SK-N-SH (cell line): ENCODE measurements at regions not wholly inside any gene's neighbourhood (a gene's known extent, or its start where the extent isn't known, plus 50 kb on each side); places are given as distances from the start of the nearest gene placed in this dataset.

Source experiments
- CTCF ChIA-PET: fragments of 300-600, 350-600 bp; formaldehyde crosslinking; extraction: SDS; loops from one replicate; lab custom pipeline; 2021; lab: Yijun Ruan, JAX
- POLR2A ChIA-PET: fragments of 350-600 bp; sonication (Branson Sonifier 250); formaldehyde crosslinking; extraction: SDS; loops from one replicate; lab custom pipeline; 2020; ENCODE audit warnings: antibody characterized with exemption, inconsistent platforms; lab: Yijun Ruan, JAX
- DNase-seq: peaks from one replicate; pipeline ENCODE4 v3.0.0; 2012
- H2AFZ ChIP-seq: fragments of 200-600 bp; sonication (generic); 2 replicates; pipeline ENCODE4 v1.8.1; 2016; ENCODE audit warnings: antibody characterized with exemption, mild to moderate bottlenecking, low read depth
- H3F3A ChIP-seq: fragments of 200-600 bp; sonication (generic); replicated peaks from 2 replicates; pipeline ENCODE3; 2016; ENCODE audit warnings: antibody characterized with exemption, mild to moderate bottlenecking; ENCODE audit not compliant: insufficient read depth
- H3K27ac ChIP-seq, 2 experiments: fragments of 200-500 bp in 1 of 2; fragments of 200-600 bp in 1 of 2; sonication (Bioruptor generic) in 1 of 2; sonication (generic), shearing (Covaris generic) in 1 of 2; 2 replicates each; pipeline versions ENCODE4 v1.5.1 to v1.6.1; 2014 to 2016; ENCODE audit warnings: low read depth in 2 of 2, inconsistent platforms in 1 of 2, low read length in 1 of 2, mild to moderate bottlenecking in 1 of 2, mixed read lengths in 1 of 2
- H3K27me3 ChIP-seq: fragments of 200-600 bp; sonication (generic), shearing (Covaris generic); 2 replicates; pipeline ENCODE4 v1.6.1; 2016; ENCODE audit warnings: mixed run types; ENCODE audit not compliant: insufficient read depth
- H3K36me3 ChIP-seq, 2 experiments: fragments of 200-500 bp in 1 of 2; fragments of 200-600 bp in 1 of 2; sonication (Bioruptor generic) in 1 of 2; sonication (generic) in 1 of 2; replicated peaks in 1 of 2; 2 replicates each; pipeline versions ENCODE3 to v1.5.1; 2014 to 2016; ENCODE audit warnings: low read length in 1 of 2, mild to moderate bottlenecking in 1 of 2; ENCODE audit not compliant: insufficient read depth in 2 of 2, control insufficient read depth in 1 of 2
- H3K4me1 ChIP-seq, 2 experiments: fragments of 200-500 bp in 1 of 2; fragments of 200-600 bp in 1 of 2; sonication (Bioruptor generic) in 1 of 2; sonication (generic), shearing (Covaris generic) in 1 of 2; 2 replicates each; pipeline versions ENCODE4 v1.5.1 to v1.6.1; 2014 to 2016; ENCODE audit warnings: low read depth in 1 of 2, low read length in 1 of 2, mixed run types in 1 of 2; ENCODE audit not compliant: insufficient read depth in 2 of 2, control insufficient read depth in 1 of 2
- H3K4me2 ChIP-seq: fragments of 200-600 bp; sonication (generic), shearing (Covaris generic); 2 replicates; pipeline ENCODE4 v1.6.1; 2017; ENCODE audit warnings: mixed run types
- H3K4me3 ChIP-seq, 2 experiments: fragments of 200-500 bp in 1 of 2; fragments of 200-600 bp in 1 of 2; sonication (Bioruptor generic) in 1 of 2; sonication (generic), shearing (Covaris generic) in 1 of 2; 2 replicates each; pipeline versions ENCODE4 v1.5.1 to v1.8.1; 2014 to 2016; ENCODE audit warnings: low read depth in 2 of 2, inconsistent platforms in 1 of 2, low read length in 1 of 2, mild to moderate bottlenecking in 1 of 2, mixed read lengths in 1 of 2, moderate library complexity in 1 of 2
- H3K79me2 ChIP-seq: fragments of 200-600 bp; sonication (generic); 2 replicates; pipeline ENCODE4 v1.8.1; 2017; ENCODE audit warnings: mild to moderate bottlenecking; ENCODE audit not compliant: insufficient read depth
- H3K9ac ChIP-seq: fragments of 200-600 bp; sonication (generic); 2 replicates; pipeline ENCODE4 v1.6.1; 2017; ENCODE audit warnings: mixed run types
- H3K9me2 ChIP-seq: fragments of 200-600 bp; sonication (generic); 2 replicates; pipeline ENCODE4 v1.6.1; 2017; ENCODE audit warnings: mixed run types
- H3K9me3 ChIP-seq: fragments of 200-600 bp; sonication (generic); 2 replicates; pipeline ENCODE4 v1.6.1; 2017; ENCODE audit warnings: mixed run types, mild to moderate bottlenecking, moderate library complexity
- H4K20me1 ChIP-seq: fragments of 200-600 bp; sonication (generic); 2 replicates; pipeline ENCODE4 v1.6.1; 2017; ENCODE audit warnings: mild to moderate bottlenecking, mixed run types; ENCODE audit not compliant: insufficient read depth
- ELF1 ChIP-seq: IDR thresholded peaks from 2 replicates; pipeline ENCODE4 v1.4.0; 2012
- EP300 ChIP-seq, 2 experiments: IDR thresholded peaks; 2 replicates each; pipeline versions ENCODE4 v1.4.0 to v1.6.1; 2012; ENCODE audit warnings: borderline replicate concordance in 1 of 2, low read depth in 1 of 2, low read length in 1 of 2
- EZH2phosphoT487 ChIP-seq: fragments of 200-600 bp; sonication (generic); IDR thresholded peaks from 2 replicates; pipeline ENCODE4 v1.6.1; 2017; ENCODE audit warnings: low read depth, mixed run types, mild to moderate bottlenecking, antibody characterized with exemption, moderate library complexity, borderline replicate concordance
- FOSL2 ChIP-seq: IDR thresholded peaks from 2 replicates; pipeline ENCODE4 v1.4.0; 2012; ENCODE audit warnings: low read depth, mild to moderate bottlenecking, moderate library complexity, borderline replicate concordance
- JUND ChIP-seq: IDR thresholded peaks from 2 replicates; pipeline ENCODE4 v1.4.0; 2012
- MEF2A ChIP-seq: IDR thresholded peaks from 2 replicates; pipeline ENCODE4 v1.4.0; 2012; ENCODE audit warnings: low read depth, borderline replicate concordance
- NFIC ChIP-seq: IDR thresholded peaks from 2 replicates; pipeline ENCODE4 v1.4.0; 2012; ENCODE audit warnings: borderline replicate concordance
- NRF1 ChIP-seq: IDR thresholded peaks from 2 replicates; pipeline ENCODE4 v1.6.1; 2012; ENCODE audit warnings: low read depth, mild to moderate bottlenecking, low read length
- RCOR1 ChIP-seq: fragments of 150-350 bp; IDR thresholded peaks from 2 replicates; pipeline ENCODE4 v1.6.1; 2017; ENCODE audit warnings: antibody characterized with exemption, low read length
- TAF1 ChIP-seq: IDR thresholded peaks from 2 replicates; pipeline ENCODE4 v1.6.1; 2012; ENCODE audit warnings: low read depth, mild to moderate bottlenecking, low read length, moderate library complexity, borderline replicate concordance
- TEAD4 ChIP-seq: IDR thresholded peaks from 2 replicates; pipeline ENCODE4 v1.4.0; 2012; ENCODE audit warnings: mild to moderate bottlenecking, borderline replicate concordance; ENCODE audit not compliant: insufficient read depth
- YY1 ChIP-seq: IDR thresholded peaks from 2 replicates; pipeline ENCODE4 v1.4.0; 2012; ENCODE audit warnings: low read depth, mild to moderate bottlenecking
- WGBS: methylation state at CpG from one replicate; pipeline ENCODE4 v1.1.6; 2017; ENCODE audit warnings: low lambda C conversion rate; 5-methylcytosine and 5-hydroxymethylcytosine counted together
- TF ChIP-seq, protein P1 (sequence below): fragments of 150-350 bp; IDR thresholded peaks from 2 replicates; pipeline ENCODE4 v1.6.1; 2017; ENCODE audit warnings: antibody characterized with exemption, low read length, low read depth, borderline replicate concordance
- TF ChIP-seq, protein P2 (sequence below): IDR thresholded peaks from 2 replicates; pipeline ENCODE4 v1.4.0; 2012; ENCODE audit warnings: low read depth, borderline replicate concordance
- TF ChIP-seq, protein P3 (sequence below): IDR thresholded peaks from 2 replicates; pipeline ENCODE4 v1.6.1; 2012; ENCODE audit warnings: mild to moderate bottlenecking, low read depth, low read length, moderate library complexity
- TF ChIP-seq, protein P4 (sequence below): IDR thresholded peaks from 2 replicates; pipeline ENCODE4; 2012
- TF ChIP-seq, protein P5 (sequence below): IDR thresholded peaks from 2 replicates; pipeline ENCODE4 v1.4.0; 2012; ENCODE audit warnings: low read depth, borderline replicate concordance

DNA sequence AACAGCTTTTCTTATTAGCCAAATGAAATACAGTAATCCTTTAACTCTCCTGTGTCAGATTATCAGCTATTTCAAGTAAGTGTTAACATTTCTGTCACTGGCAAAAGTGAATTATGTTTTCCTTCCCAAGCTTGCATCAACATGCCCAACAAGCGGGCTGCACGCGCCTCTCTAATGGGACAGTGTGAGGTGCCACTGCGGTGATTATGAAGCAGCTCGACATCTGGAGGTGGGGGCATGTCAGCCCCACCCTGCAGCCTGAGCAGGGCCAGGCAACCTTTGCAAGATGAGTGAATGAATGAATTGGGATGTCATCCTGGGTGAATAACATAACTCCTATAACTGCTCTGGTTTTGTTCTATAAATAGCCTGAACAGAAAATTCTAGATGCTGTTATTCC, 301.4 kb downstream of the ZNF326 start:
- WGBS: 3% methylated on average over 5 of the region's 5 CpGs
- DNase-seq: no peak
- H3K4me2 ChIP-seq: no peak overlapping the region
- peaks cover 0 to 8% of the 10 kb centered on the region in 2 experiments; a peak in 1 of 4 replicates for H3K4me1 ChIP-seq
- H3K9ac ChIP-seq: no peak overlapping the region
- no peak overlapping the region for H3K27ac ChIP-seq
- H3K27me3 ChIP-seq: peaks cover 13% of the 10 kb centered on the region; the same call in 1 of the 2 replicates
- POLR2A ChIA-PET: no interaction called here
- H3F3A ChIP-seq: no peaks in the 10 kb centered on the region
- CTCF ChIA-PET: no interaction called here
- H3K4me3 ChIP-seq: no peak overlapping the region
- TF ChIP-seq ELF1: no peak
- TF ChIP-seq, protein P1, sequence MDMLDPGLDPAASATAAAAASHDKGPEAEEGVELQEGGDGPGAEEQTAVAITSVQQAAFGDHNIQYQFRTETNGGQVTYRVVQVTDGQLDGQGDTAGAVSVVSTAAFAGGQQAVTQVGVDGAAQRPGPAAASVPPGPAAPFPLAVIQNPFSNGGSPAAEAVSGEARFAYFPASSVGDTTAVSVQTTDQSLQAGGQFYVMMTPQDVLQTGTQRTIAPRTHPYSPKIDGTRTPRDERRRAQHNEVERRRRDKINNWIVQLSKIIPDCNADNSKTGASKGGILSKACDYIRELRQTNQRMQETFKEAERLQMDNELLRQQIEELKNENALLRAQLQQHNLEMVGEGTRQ: no peak
- no peak for TF ChIP-seq MEF2A
- TF ChIP-seq YY1: no peak
- TF ChIP-seq JUND: no peak
- no peak for TF ChIP-seq FOSL2
- TF ChIP-seq, protein P2, sequence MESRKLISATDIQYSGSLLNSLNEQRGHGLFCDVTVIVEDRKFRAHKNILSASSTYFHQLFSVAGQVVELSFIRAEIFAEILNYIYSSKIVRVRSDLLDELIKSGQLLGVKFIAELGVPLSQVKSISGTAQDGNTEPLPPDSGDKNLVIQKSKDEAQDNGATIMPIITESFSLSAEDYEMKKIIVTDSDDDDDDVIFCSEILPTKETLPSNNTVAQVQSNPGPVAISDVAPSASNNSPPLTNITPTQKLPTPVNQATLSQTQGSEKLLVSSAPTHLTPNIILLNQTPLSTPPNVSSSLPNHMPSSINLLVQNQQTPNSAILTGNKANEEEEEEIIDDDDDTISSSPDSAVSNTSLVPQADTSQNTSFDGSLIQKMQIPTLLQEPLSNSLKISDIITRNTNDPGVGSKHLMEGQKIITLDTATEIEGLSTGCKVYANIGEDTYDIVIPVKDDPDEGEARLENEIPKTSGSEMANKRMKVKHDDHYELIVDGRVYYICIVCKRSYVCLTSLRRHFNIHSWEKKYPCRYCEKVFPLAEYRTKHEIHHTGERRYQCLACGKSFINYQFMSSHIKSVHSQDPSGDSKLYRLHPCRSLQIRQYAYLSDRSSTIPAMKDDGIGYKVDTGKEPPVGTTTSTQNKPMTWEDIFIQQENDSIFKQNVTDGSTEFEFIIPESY: no peak
- no peak for TF ChIP-seq NFIC
- TF ChIP-seq, protein P3, sequence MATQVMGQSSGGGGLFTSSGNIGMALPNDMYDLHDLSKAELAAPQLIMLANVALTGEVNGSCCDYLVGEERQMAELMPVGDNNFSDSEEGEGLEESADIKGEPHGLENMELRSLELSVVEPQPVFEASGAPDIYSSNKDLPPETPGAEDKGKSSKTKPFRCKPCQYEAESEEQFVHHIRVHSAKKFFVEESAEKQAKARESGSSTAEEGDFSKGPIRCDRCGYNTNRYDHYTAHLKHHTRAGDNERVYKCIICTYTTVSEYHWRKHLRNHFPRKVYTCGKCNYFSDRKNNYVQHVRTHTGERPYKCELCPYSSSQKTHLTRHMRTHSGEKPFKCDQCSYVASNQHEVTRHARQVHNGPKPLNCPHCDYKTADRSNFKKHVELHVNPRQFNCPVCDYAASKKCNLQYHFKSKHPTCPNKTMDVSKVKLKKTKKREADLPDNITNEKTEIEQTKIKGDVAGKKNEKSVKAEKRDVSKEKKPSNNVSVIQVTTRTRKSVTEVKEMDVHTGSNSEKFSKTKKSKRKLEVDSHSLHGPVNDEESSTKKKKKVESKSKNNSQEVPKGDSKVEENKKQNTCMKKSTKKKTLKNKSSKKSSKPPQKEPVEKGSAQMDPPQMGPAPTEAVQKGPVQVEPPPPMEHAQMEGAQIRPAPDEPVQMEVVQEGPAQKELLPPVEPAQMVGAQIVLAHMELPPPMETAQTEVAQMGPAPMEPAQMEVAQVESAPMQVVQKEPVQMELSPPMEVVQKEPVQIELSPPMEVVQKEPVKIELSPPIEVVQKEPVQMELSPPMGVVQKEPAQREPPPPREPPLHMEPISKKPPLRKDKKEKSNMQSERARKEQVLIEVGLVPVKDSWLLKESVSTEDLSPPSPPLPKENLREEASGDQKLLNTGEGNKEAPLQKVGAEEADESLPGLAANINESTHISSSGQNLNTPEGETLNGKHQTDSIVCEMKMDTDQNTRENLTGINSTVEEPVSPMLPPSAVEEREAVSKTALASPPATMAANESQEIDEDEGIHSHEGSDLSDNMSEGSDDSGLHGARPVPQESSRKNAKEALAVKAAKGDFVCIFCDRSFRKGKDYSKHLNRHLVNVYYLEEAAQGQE: no peak
- TF ChIP-seq EP300 (IDR thresholded peaks at IDR 0.05; ENCODE audit: borderline replicate concordance in 1 of 2, low read depth in 1 of 2, low read length in 1 of 2): no peak
- TF ChIP-seq EZH2phosphoT487: no peak
- TF ChIP-seq, protein P4, sequence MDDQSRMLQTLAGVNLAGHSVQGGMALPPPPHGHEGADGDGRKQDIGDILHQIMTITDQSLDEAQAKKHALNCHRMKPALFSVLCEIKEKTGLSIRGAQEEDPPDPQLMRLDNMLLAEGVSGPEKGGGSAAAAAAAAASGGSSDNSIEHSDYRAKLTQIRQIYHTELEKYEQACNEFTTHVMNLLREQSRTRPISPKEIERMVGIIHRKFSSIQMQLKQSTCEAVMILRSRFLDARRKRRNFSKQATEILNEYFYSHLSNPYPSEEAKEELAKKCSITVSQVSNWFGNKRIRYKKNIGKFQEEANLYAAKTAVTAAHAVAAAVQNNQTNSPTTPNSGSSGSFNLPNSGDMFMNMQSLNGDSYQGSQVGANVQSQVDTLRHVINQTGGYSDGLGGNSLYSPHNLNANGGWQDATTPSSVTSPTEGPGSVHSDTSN: no peak
- TF ChIP-seq RCOR1: no peak
- no peak for TF ChIP-seq TAF1
- TF ChIP-seq NRF1: no peak
- TF ChIP-seq, protein P5, sequence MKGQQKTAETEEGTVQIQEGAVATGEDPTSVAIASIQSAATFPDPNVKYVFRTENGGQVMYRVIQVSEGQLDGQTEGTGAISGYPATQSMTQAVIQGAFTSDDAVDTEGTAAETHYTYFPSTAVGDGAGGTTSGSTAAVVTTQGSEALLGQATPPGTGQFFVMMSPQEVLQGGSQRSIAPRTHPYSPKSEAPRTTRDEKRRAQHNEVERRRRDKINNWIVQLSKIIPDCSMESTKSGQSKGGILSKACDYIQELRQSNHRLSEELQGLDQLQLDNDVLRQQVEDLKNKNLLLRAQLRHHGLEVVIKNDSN: no peak
- no peak for TF ChIP-seq TEAD4
- TF ChIP-seq, all 33 proteins: peak for 0
- Histone ChIP-seq H3K9me2 (no peaks in the 10 kb centered on the region), H2AFZ (no peak overlapping the region), H3K79me2 (no peaks in the 10 kb centered on the region), H4K20me1 (no peaks in the 10 kb centered on the region), H3K9me3 (no peaks in the 10 kb centered on the region), H3K36me3 (no peaks in the 10 kb centered on the region)
